Naive B cell (primary cell): ENCODE measurements at regions not wholly inside any gene's neighbourhood (a gene's known extent, or its start where the extent isn't known, plus 50 kb on each side); places are given as distances from the start of the nearest gene placed in this dataset.

ENCODE experiments used
- ATAC-seq, 2 donors: fragments of 150-1000 bp; cut with Tn5 transposase; 2 replicates each; pipeline ENCODE4 v1.10.0; 2021; ENCODE audit warnings: low read depth in 2 of 2, mild to moderate bottlenecking in 2 of 2, moderate library complexity in 2 of 2
- DNase-seq: peaks from one replicate; pipeline ENCODE4 v3.0.0; 2022
- H3K27ac Mint-ChIP-seq, 6 donors: one replicate each; pipeline ENCODE4 v1.8.0; 2020 to 2022; ENCODE audit warnings: mild to moderate bottlenecking in 6 of 6, mixed read lengths in 6 of 6, moderate library complexity in 5 of 6, inconsistent platforms in 2 of 6
- H3K27me3 Mint-ChIP-seq, 3 donors: one replicate each; pipeline ENCODE4 v1.8.0; 2021 to 2022; ENCODE audit warnings: mixed read lengths in 3 of 3, mild to moderate bottlenecking in 1 of 3
- H3K36me3 Mint-ChIP-seq, 2 donors: one replicate each; pipeline ENCODE4 v1.8.0; 2020 to 2022; ENCODE audit warnings: mixed read lengths in 2 of 2, inconsistent platforms in 1 of 2, mild to moderate bottlenecking in 1 of 2
- H3K4me1 Mint-ChIP-seq, 3 donors: one replicate each; pipeline ENCODE4 v1.8.0; 2020 to 2022; ENCODE audit warnings: mixed read lengths in 3 of 3, inconsistent platforms in 1 of 3, mild to moderate bottlenecking in 1 of 3, moderate library complexity in 1 of 3
- H3K4me3 Mint-ChIP-seq, 8 donors: one replicate each; pipeline ENCODE4 v1.8.0; 2020 to 2022; ENCODE audit warnings: mild to moderate bottlenecking in 8 of 8, mixed read lengths in 8 of 8, moderate library complexity in 8 of 8, inconsistent platforms in 2 of 8
- H3K9me3 Mint-ChIP-seq, 7 donors: one replicate each; pipeline ENCODE4 v1.8.0; 2020 to 2022; ENCODE audit warnings: mixed read lengths in 7 of 7, mild to moderate bottlenecking in 5 of 7, inconsistent platforms in 2 of 7, moderate library complexity in 1 of 7

DNA sequence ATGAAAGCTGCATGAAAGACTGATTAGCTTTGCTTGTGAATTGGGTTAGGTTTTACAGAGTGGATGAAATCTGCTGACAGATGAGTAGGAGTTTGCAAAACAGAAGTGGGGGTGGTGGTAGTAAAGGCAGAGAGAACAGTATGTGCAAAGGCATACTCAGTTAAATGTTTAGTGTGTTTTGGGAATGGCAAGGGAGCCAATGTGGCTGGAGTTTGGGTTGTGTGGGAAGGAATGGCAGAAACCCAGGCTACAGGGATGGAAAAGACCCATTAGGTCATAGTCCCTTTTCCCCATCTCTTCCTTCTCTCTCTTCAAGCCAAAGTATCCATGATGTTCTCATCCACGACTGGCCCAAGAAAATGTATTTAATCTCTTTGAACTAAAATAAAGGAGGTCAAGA lies 362.2 kb upstream of the LYPLAL1 start:
- H3K27ac Mint-ChIP-seq: no peak overlapping the region
- H3K9me3 Mint-ChIP-seq: peaks cover 0 to 6% (median 0%) of the 10 kb centered on the region in 7 donors
- peaks cover 0 to 7% (median 0%) of the 10 kb centered on the region in 3 donors for H3K27me3 Mint-ChIP-seq
- H3K36me3 Mint-ChIP-seq: no peaks in the 10 kb centered on the region
- no peaks in the 10 kb centered on the region for H3K4me1 Mint-ChIP-seq
- ATAC-seq (no peak), DNase-seq (no peak)
- no peak overlapping the region for H3K4me3 Mint-ChIP-seq

DNA sequence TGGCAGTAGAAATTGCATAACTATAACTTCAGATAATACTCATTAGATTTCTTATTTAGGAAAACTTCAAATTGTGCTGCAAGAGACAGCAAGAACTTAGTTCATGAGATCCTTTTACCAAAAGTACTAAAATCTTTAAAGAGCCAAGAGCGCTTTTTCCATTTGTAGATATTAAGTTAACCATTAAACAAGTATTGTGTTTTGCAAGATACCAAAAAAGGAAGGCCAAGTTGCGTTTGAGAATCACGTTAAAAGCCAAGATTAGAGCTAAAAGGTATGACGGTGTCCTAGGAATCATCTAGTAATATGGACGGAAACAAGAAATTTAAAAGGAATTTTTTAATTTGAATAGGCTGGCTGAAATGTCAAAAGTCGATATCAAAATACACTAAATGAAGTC lies 361.3 kb upstream of the LYPLAL1 start:
- no peak overlapping the region for H3K4me3 Mint-ChIP-seq
- H3K4me1 Mint-ChIP-seq: no peaks in the 10 kb centered on the region
- DNase-seq (no peak), ATAC-seq (no peak)
- H3K27ac Mint-ChIP-seq: no peak overlapping the region
- H3K36me3 Mint-ChIP-seq: no peaks in the 10 kb centered on the region
- peaks cover 0 to 7% (median 0%) of the 10 kb centered on the region in 3 donors for H3K27me3 Mint-ChIP-seq
- H3K9me3 Mint-ChIP-seq: peaks cover 0 to 6% (median 0%) of the 10 kb centered on the region in 7 donors

DNA sequence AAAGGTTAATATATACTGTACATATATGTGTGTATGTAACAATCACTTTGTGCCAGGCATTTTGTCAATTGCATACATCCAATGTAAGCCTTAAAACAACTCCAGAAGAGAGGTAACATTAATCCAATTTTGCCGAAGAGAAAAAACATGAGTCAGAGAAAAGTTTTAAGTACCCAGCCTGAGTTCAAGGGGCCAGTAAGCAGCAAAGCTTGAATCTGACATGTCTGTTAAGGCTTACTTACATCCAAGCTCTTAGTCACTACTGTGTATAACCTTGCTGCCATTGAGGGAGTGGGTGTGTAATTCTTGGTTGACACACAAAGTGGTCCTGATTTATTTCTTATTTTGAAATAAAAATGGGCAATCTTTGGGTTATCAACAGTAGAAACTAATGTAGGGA lies 360.4 kb upstream of the LYPLAL1 start:
- peaks cover 0 to 4% (median 0%) of the 10 kb centered on the region in 3 donors for H3K27me3 Mint-ChIP-seq
- DNase-seq: no peak
- ATAC-seq: no peak
- no peaks in the 10 kb centered on the region for H3K4me1 Mint-ChIP-seq
- peaks cover 0 to 5% (median 0%) of the 10 kb centered on the region in 7 donors for H3K9me3 Mint-ChIP-seq
- no peak overlapping the region for H3K4me3 Mint-ChIP-seq
- no peak overlapping the region for H3K27ac Mint-ChIP-seq
- H3K36me3 Mint-ChIP-seq: no peaks in the 10 kb centered on the region

DNA sequence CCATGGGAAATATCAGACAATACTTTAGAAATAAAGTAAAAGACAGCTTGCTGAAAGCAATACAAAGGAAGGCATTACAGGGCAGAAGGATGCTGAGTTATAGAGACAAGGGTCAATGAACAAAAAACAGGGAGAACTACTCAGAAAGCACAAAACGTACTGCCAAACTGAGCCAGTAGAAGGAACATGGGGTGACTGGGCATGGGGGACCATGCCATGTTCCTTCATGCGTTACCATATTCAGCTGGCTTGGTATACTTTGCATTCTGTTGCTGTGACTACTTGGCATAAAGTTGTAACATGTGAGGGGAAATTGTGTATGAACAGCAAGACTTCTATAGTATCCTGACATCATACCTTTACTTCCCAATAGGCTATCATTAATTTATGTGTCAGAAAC lies 358.6 kb upstream of the LYPLAL1 start:
- no peaks in the 10 kb centered on the region for H3K9me3 Mint-ChIP-seq
- no peak for DNase-seq
- H3K4me3 Mint-ChIP-seq: no peak overlapping the region
- H3K4me1 Mint-ChIP-seq: no peaks in the 10 kb centered on the region
- H3K27ac Mint-ChIP-seq: no peak overlapping the region
- no peak for ATAC-seq
- no peaks in the 10 kb centered on the region for H3K27me3 Mint-ChIP-seq
- H3K36me3 Mint-ChIP-seq: no peaks in the 10 kb centered on the region

GRCh38 chr1:218817071-218817470 lies 356.6 kb upstream of the LYPLAL1 start:
- H3K4me1 Mint-ChIP-seq: no peaks in the 10 kb centered on the region
- no peak overlapping the region for H3K27ac Mint-ChIP-seq
- no peaks in the 10 kb centered on the region for H3K27me3 Mint-ChIP-seq
- DNase-seq (no peak), ATAC-seq (no peak)
- no peaks in the 10 kb centered on the region for H3K36me3 Mint-ChIP-seq
- no peak overlapping the region for H3K4me3 Mint-ChIP-seq
- no peaks in the 10 kb centered on the region for H3K9me3 Mint-ChIP-seq

DNA sequence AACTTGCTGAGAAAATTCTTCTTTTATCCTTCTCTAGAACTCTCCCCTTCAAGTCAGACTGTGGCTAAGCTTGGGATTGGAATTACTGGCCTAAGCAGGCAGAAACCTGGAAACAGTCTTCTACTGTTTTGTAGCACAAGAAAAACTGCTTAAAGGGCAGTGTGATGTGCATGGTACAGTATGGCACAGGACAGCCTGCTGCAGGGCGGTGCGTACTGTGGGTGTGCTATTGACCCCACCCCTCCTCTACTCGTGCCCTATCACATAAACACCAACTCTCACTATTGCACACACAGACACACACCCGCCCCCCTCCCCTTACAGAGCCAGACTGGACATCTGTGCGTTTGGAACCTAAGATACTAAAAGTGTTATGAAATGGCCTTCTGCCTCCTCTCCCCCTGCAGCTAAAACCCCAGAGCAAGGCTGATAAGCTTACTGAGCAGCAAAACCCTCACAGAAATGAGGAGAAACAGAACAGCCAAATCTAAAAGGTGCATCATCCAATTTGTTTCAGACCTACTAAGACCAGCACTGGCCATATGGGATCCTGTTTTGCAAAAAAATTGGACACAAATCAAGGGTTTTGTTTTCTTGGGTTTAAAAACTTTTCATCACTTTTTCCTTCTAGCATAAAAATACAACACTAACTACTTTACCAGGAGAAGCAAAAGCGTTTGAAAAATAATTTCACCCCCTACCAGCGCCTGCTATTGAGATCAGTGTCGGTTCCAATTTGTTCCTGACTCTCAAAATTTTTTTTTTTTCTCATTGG lies 355.8 kb upstream of the LYPLAL1 start:
- Mint-ChIP-seq H3K4me1 (no peaks in the 10 kb centered on the region), H3K4me3 (no peak overlapping the region), H3K27ac (no peak overlapping the region), H3K9me3 (no peaks in the 10 kb centered on the region), H3K36me3 (no peaks in the 10 kb centered on the region), H3K27me3 (no peaks in the 10 kb centered on the region)
- ATAC-seq (no peak), DNase-seq (no peak)

DNA sequence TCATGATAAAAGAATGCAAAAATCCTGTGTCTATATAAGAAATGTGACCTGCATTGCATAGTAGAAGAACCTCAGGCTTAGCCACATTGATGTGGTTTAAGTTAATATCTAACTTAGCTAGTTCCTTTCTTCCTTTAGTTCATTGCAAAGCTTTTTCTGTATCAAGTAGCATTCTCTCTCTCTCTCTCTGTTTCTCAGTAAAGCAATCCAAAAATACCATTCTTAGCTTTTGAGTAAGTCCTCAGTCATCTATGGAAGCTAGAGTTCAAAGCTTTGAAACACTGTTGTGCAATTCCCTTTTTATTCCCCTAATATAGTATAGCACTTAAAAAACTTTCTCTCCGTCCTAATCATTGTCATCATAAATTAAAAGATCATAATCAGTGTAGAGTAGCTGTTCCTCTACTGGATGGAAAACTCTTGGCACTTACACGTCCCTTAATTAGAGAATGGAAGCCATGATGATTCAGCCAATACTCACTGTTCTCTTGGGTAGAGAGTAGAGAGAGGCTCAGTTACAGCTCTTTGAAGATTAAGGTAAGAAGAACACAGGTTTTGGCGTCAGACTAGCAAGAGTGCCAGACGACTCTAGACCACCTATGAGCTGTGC lies 350.3 kb upstream of the LYPLAL1 start:
- DNase-seq (no peak), ATAC-seq (no peak)
- Mint-ChIP-seq H3K4me1 (no peaks in the 10 kb centered on the region), H3K27me3 (peaks cover 0 to 8% (median 0%) of the 10 kb centered on the region in 3 donors), H3K9me3 (no peaks in the 10 kb centered on the region), H3K36me3 (no peaks in the 10 kb centered on the region), H3K27ac (no peak overlapping the region), H3K4me3 (no peak overlapping the region)

DNA sequence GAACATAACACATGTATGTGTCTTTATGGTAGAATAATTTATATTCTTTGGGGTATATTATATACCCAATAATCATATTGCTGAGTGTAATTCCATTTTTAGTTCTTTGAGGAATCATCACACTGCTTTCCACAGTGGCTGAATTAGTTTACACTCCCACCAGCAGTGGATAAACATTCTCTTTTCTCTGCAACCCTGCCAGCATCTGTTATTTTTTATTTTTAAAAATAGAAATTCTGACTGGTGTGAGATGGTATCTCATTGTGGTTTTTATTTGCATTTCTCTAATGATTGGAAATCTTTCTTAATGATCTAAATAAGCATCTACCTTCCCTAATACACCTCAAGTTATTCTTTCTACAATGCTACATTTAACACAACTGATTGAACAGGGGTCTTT lies 346.2 kb upstream of the LYPLAL1 start:
- Mint-ChIP-seq H3K27ac (no peak overlapping the region), H3K36me3 (no peaks in the 10 kb centered on the region), H3K4me1 (no peaks in the 10 kb centered on the region), H3K9me3 (no peaks in the 10 kb centered on the region), H3K4me3 (no peak overlapping the region), H3K27me3 (peaks cover 0 to 8% (median 0%) of the 10 kb centered on the region in 3 donors)
- no peak for DNase-seq
- ATAC-seq: no peak

GRCh38 chr1:218828125-218828650 lies 345.5 kb upstream of the LYPLAL1 start:
- DNase-seq (no peak), ATAC-seq (no peak)
- Mint-ChIP-seq H3K36me3 (no peaks in the 10 kb centered on the region), H3K27ac (no peak overlapping the region), H3K9me3 (no peaks in the 10 kb centered on the region), H3K4me3 (no peak overlapping the region), H3K27me3 (peaks cover 0 to 8% (median 0%) of the 10 kb centered on the region in 3 donors), H3K4me1 (no peaks in the 10 kb centered on the region)

DNA sequence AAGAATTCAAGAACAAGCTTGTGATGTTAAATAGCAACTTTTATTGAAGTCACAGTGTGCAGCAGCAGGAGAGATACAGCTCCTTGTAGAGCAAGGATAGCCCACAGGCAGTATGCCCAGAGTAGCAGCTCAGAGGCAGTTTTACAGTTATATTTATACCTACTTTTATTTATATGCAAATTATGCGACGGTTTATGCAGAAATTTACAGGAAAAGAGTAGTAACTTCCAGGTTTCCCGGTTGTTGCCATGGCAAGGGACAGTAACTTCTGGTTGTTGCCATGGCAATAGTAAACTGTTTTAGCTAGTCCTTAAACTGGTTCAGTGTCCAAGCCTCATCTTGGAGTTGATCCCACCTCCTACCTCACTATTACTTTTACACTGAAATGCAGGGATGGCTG lies 344.6 kb upstream of the LYPLAL1 start:
- Mint-ChIP-seq H3K4me1 (no peaks in the 10 kb centered on the region), H3K27me3 (peaks cover 0 to 8% (median 0%) of the 10 kb centered on the region in 3 donors), H3K4me3 (no peak overlapping the region), H3K36me3 (no peaks in the 10 kb centered on the region), H3K27ac (no peak overlapping the region), H3K9me3 (peaks cover 0 to 2% (median 0%) of the 10 kb centered on the region in 7 donors)
- ATAC-seq: no peak
- no peak for DNase-seq

GRCh38 chr1:218835609-218836008 lies 338.1 kb upstream of the LYPLAL1 start:
- Mint-ChIP-seq H3K36me3 (no peaks in the 10 kb centered on the region), H3K27me3 (peaks cover 0 to 3% (median 0%) of the 10 kb centered on the region in 3 donors), H3K27ac (no peak overlapping the region), H3K4me3 (no peak overlapping the region), H3K4me1 (no peaks in the 10 kb centered on the region), H3K9me3 (peaks cover 0 to 3% (median 0%) of the 10 kb centered on the region in 7 donors)
- DNase-seq (no peak), ATAC-seq (no peak)

DNA sequence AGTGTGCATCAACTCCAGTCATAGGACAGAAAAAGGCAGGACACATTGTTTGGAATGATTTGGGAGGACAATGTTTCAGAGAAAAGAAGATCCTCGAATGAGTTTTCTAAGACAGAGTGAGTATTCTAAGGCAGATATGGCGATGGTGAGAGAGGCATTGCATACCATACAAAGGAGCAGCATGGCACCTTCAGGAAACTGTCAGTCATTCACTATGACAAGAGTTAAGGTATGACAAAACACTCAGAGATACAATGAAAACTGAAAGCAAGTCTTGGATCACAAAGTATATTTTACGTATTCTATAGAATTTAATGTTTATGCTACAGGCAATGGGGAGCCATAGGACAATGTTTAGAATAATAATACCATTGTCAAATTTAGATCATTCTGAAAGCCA lies 337.4 kb upstream of the LYPLAL1 start:
- no peaks in the 10 kb centered on the region for H3K36me3 Mint-ChIP-seq
- H3K27ac Mint-ChIP-seq: no peak overlapping the region

DNA sequence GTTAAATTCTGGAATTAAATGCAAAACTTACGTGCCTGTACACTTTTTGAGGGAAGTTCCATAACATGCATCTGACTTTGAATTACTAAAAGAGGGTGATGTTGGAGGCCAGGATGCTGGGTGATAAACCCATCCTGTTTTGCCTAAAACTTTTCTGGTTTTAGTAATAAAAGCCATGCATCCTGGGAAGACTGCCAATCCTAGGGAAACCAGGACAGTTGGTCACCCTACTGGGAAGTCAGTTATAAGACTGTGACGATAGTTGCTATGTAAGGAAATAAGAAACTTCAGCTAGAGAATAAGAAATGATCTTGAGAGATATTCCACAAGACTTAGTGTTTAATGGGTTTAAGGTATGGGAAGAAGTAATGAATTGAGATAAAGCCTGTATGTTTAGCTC lies 336.6 kb upstream of the LYPLAL1 start:
- H3K27me3 Mint-ChIP-seq: peaks cover 0 to 3% (median 0%) of the 10 kb centered on the region in 3 donors
- no peak overlapping the region for H3K4me3 Mint-ChIP-seq
- no peaks in the 10 kb centered on the region for H3K4me1 Mint-ChIP-seq
- no peak overlapping the region for H3K27ac Mint-ChIP-seq
- H3K9me3 Mint-ChIP-seq: peaks cover 0 to 5% (median 3%) of the 10 kb centered on the region in 7 donors
- no peaks in the 10 kb centered on the region for H3K36me3 Mint-ChIP-seq
- DNase-seq: no peak
- ATAC-seq: no peak

More for the DNA sequence above, 337.4 kb upstream of the LYPLAL1 start:
- H3K27me3 Mint-ChIP-seq: peaks cover 0 to 3% (median 0%) of the 10 kb centered on the region in 3 donors
- DNase-seq (no peak), ATAC-seq (no peak)
- no peak overlapping the region for H3K4me3 Mint-ChIP-seq
- H3K9me3 Mint-ChIP-seq: peaks cover 0 to 4% (median under 1%) of the 10 kb centered on the region in 7 donors
- no peaks in the 10 kb centered on the region for H3K4me1 Mint-ChIP-seq

GRCh38 chr1:218845589-218845988 lies 328.1 kb upstream of the LYPLAL1 start:
- H3K27me3 Mint-ChIP-seq: peaks cover 0 to 3% (median 0%) of the 10 kb centered on the region in 3 donors
- DNase-seq (no peak), ATAC-seq (no peak)
- no peak overlapping the region for H3K27ac Mint-ChIP-seq
- no peak overlapping the region for H3K4me3 Mint-ChIP-seq
- no peaks in the 10 kb centered on the region for H3K4me1 Mint-ChIP-seq
- H3K36me3 Mint-ChIP-seq: no peaks in the 10 kb centered on the region
- H3K9me3 Mint-ChIP-seq: peaks cover 0 to 18% (median 7%) of the 10 kb centered on the region in 7 donors
